NCI-H1417 (cell line): ENCODE measurements at regions not wholly inside any gene's neighbourhood (a gene's known extent, or its start where the extent isn't known, plus 50 kb on each side); places are given as distances from the start of the nearest gene placed in this dataset.

Experiments
- DNase-seq, 3 experiments: peaks; one replicate each; lab custom pipeline; 2025; lab: John Stamatoyannopoulos, UW

GRCh38 chr2:181305301-181306123 lies 151.7 kb upstream of the ITGA4 start:
- peak; percentile 7 to 64 (median 39) for DNase-seq

GRCh38 chr2:181306785-181307184 lies 150.4 kb upstream of the ITGA4 start:
- no peak for DNase-seq

- DNase-seq: no peak
Observed at GRCh38 chr2:181307203-181307991, 149.8 kb upstream of the ITGA4 start.

- no peak for DNase-seq
Observed at GRCh38 chr2:181308766-181309515, 148.2 kb upstream of the ITGA4 start.

- no peak for DNase-seq
Observed at GRCh38 chr2:181309586-181309985, 147.6 kb upstream of the ITGA4 start.

GRCh38 chr2:181310967-181311366 lies 146.2 kb upstream of the ITGA4 start:
- no peak for DNase-seq

- DNase-seq: no peak
Observed at GRCh38 chr2:181311837-181312236, 145.3 kb upstream of the ITGA4 start.

- DNase-seq: no peak
Observed at GRCh38 chr2:181312515-181312927, 144.7 kb upstream of the ITGA4 start.

GRCh38 chr2:181313845-181314244 lies 143.3 kb upstream of the ITGA4 start:
- DNase-seq: no peak

GRCh38 chr2:181314551-181314950 lies 142.6 kb upstream of the ITGA4 start:
- no peak for DNase-seq

GRCh38 chr2:181317511-181317910 lies 139.7 kb upstream of the ITGA4 start:
- DNase-seq: no peak

- no peak for DNase-seq
Observed at GRCh38 chr2:181318504-181319280, 138.5 kb upstream of the ITGA4 start.

- DNase-seq: no peak
Observed at GRCh38 chr2:181319286-181319685, 137.9 kb upstream of the ITGA4 start.

- DNase-seq: no peak
Observed at GRCh38 chr2:181320638-181321037, 136.5 kb upstream of the ITGA4 start.

- no peak for DNase-seq
Observed at GRCh38 chr2:181324912-181325311, 132.3 kb upstream of the ITGA4 start.

GRCh38 chr2:181326661-181327060 lies 130.5 kb upstream of the ITGA4 start:
- no peak for DNase-seq

- DNase-seq: no peak
Observed at GRCh38 chr2:181330286-181330685, 126.9 kb upstream of the ITGA4 start.

- DNase-seq: no peak
Observed at GRCh38 chr2:181332044-181332605, 125.1 kb upstream of the ITGA4 start.

GRCh38 chr2:181334158-181334826 lies 122.9 kb upstream of the ITGA4 start:
- DNase-seq: no peak

GRCh38 chr2:181340891-181341290 lies 116.3 kb upstream of the ITGA4 start:
- no peak for DNase-seq
